ENCODE measurements at regions not wholly inside any gene's neighbourhood (a gene's known extent, or its start where the extent isn't known, plus 50 kb on each side); places are given as distances from the start of the nearest gene placed in this dataset.

- DNase-seq (ENCODE audit: insufficient read length, low spot score), result no peak
- TF ChIP-seq CTCF (IDR thresholded peaks at IDR 0.05; ENCODE audit: insufficient read depth, missing control alignments), result no peak
- FAIRE-seq, result no peak
Measured at GRCh38 chr4:22130741-22131140, 182.2 kb upstream of the KCNIP4 start.

- FAIRE-seq, result peak; percentile 41
- DNase-seq (ENCODE audit: insufficient read length, low spot score), result no peak
Measured at GRCh38 chr4:22129454-22130029, 181.0 kb upstream of the KCNIP4 start.

GRCh38 chr4:22122062-22122461 is 173.5 kb upstream of the KCNIP4 start:
- no peak for TF ChIP-seq CTCF (IDR thresholded peaks at IDR 0.05; ENCODE audit: insufficient read depth, missing control alignments)

More at GRCh38 chr4:22129454-22130029, 181.0 kb upstream of the KCNIP4 start:
- peak; percentile 62 for TF ChIP-seq CTCF (IDR thresholded peaks at IDR 0.05; ENCODE audit: insufficient read depth, missing control alignments)

GRCh38 chr4:22115262-22115661 is 166.7 kb upstream of the KCNIP4 start:
- TF ChIP-seq CTCF (IDR thresholded peaks at IDR 0.05; ENCODE audit: insufficient read depth, missing control alignments), result no peak
- DNase-seq (ENCODE audit: insufficient read length, low spot score) (no peak), FAIRE-seq (no peak)

More at GRCh38 chr4:22122062-22122461, 173.5 kb upstream of the KCNIP4 start:
- DNase-seq (ENCODE audit: insufficient read length, low spot score), result no peak
- no peak for FAIRE-seq

GRCh38 chr4:22103768-22104167 is 155.2 kb upstream of the KCNIP4 start:
- no peak for DNase-seq (ENCODE audit: insufficient read length, low spot score)
- TF ChIP-seq CTCF (IDR thresholded peaks at IDR 0.05; ENCODE audit: insufficient read depth, missing control alignments), result no peak
- FAIRE-seq, result no peak

- FAIRE-seq, result no peak
Measured at GRCh38 chr4:22099896-22100295, 151.3 kb upstream of the KCNIP4 start.

More at GRCh38 chr4:22099896-22100295, 151.3 kb upstream of the KCNIP4 start:
- DNase-seq (ENCODE audit: insufficient read length, low spot score), result no peak
- no peak for TF ChIP-seq CTCF (IDR thresholded peaks at IDR 0.05; ENCODE audit: insufficient read depth, missing control alignments)
